SK-N-SH (cell line): ENCODE measurements at regions not wholly inside any gene's neighbourhood (a gene's known extent, or its start where the extent isn't known, plus 50 kb on each side); places are given as distances from the start of the nearest gene placed in this dataset.

Experiments used
- CTCF ChIA-PET: fragments of 300-600, 350-600 bp; formaldehyde crosslinking; extraction: SDS; loops from one replicate; lab custom pipeline; 2021; lab: Yijun Ruan, JAX
- POLR2A ChIA-PET: fragments of 350-600 bp; sonication (Branson Sonifier 250); formaldehyde crosslinking; extraction: SDS; loops from one replicate; lab custom pipeline; 2020; ENCODE audit warnings: antibody characterized with exemption, inconsistent platforms; lab: Yijun Ruan, JAX
- DNase-seq: peaks from one replicate; pipeline ENCODE4 v3.0.0; 2012
- H2AFZ ChIP-seq: fragments of 200-600 bp; sonication (generic); 2 replicates; pipeline ENCODE4 v1.8.1; 2016; ENCODE audit warnings: antibody characterized with exemption, mild to moderate bottlenecking, low read depth
- H3F3A ChIP-seq: fragments of 200-600 bp; sonication (generic); replicated peaks from 2 replicates; pipeline ENCODE3; 2016; ENCODE audit warnings: antibody characterized with exemption, mild to moderate bottlenecking; ENCODE audit not compliant: insufficient read depth
- H3K27ac ChIP-seq, 2 experiments: fragments of 200-500 bp in 1 of 2; fragments of 200-600 bp in 1 of 2; sonication (Bioruptor generic) in 1 of 2; sonication (generic), shearing (Covaris generic) in 1 of 2; 2 replicates each; pipeline versions ENCODE4 v1.5.1 to v1.6.1; 2014 to 2016; ENCODE audit warnings: low read depth in 2 of 2, inconsistent platforms in 1 of 2, low read length in 1 of 2, mild to moderate bottlenecking in 1 of 2, mixed read lengths in 1 of 2
- H3K27me3 ChIP-seq: fragments of 200-600 bp; sonication (generic), shearing (Covaris generic); 2 replicates; pipeline ENCODE4 v1.6.1; 2016; ENCODE audit warnings: mixed run types; ENCODE audit not compliant: insufficient read depth
- H3K36me3 ChIP-seq, 2 experiments: fragments of 200-500 bp in 1 of 2; fragments of 200-600 bp in 1 of 2; sonication (Bioruptor generic) in 1 of 2; sonication (generic) in 1 of 2; replicated peaks in 1 of 2; 2 replicates each; pipeline versions ENCODE3 to v1.5.1; 2014 to 2016; ENCODE audit warnings: low read length in 1 of 2, mild to moderate bottlenecking in 1 of 2; ENCODE audit not compliant: insufficient read depth in 2 of 2, control insufficient read depth in 1 of 2
- H3K4me1 ChIP-seq, 2 experiments: fragments of 200-500 bp in 1 of 2; fragments of 200-600 bp in 1 of 2; sonication (Bioruptor generic) in 1 of 2; sonication (generic), shearing (Covaris generic) in 1 of 2; 2 replicates each; pipeline versions ENCODE4 v1.5.1 to v1.6.1; 2014 to 2016; ENCODE audit warnings: low read depth in 1 of 2, low read length in 1 of 2, mixed run types in 1 of 2; ENCODE audit not compliant: insufficient read depth in 2 of 2, control insufficient read depth in 1 of 2
- H3K4me2 ChIP-seq: fragments of 200-600 bp; sonication (generic), shearing (Covaris generic); 2 replicates; pipeline ENCODE4 v1.6.1; 2017; ENCODE audit warnings: mixed run types
- H3K4me3 ChIP-seq, 2 experiments: fragments of 200-500 bp in 1 of 2; fragments of 200-600 bp in 1 of 2; sonication (Bioruptor generic) in 1 of 2; sonication (generic), shearing (Covaris generic) in 1 of 2; 2 replicates each; pipeline versions ENCODE4 v1.5.1 to v1.8.1; 2014 to 2016; ENCODE audit warnings: low read depth in 2 of 2, inconsistent platforms in 1 of 2, low read length in 1 of 2, mild to moderate bottlenecking in 1 of 2, mixed read lengths in 1 of 2, moderate library complexity in 1 of 2
- H3K79me2 ChIP-seq: fragments of 200-600 bp; sonication (generic); 2 replicates; pipeline ENCODE4 v1.8.1; 2017; ENCODE audit warnings: mild to moderate bottlenecking; ENCODE audit not compliant: insufficient read depth
- H3K9ac ChIP-seq: fragments of 200-600 bp; sonication (generic); 2 replicates; pipeline ENCODE4 v1.6.1; 2017; ENCODE audit warnings: mixed run types
- H3K9me2 ChIP-seq: fragments of 200-600 bp; sonication (generic); 2 replicates; pipeline ENCODE4 v1.6.1; 2017; ENCODE audit warnings: mixed run types
- H3K9me3 ChIP-seq: fragments of 200-600 bp; sonication (generic); 2 replicates; pipeline ENCODE4 v1.6.1; 2017; ENCODE audit warnings: mixed run types, mild to moderate bottlenecking, moderate library complexity
- H4K20me1 ChIP-seq: fragments of 200-600 bp; sonication (generic); 2 replicates; pipeline ENCODE4 v1.6.1; 2017; ENCODE audit warnings: mild to moderate bottlenecking, mixed run types; ENCODE audit not compliant: insufficient read depth
- FOSL2 ChIP-seq: IDR thresholded peaks from 2 replicates; pipeline ENCODE4 v1.4.0; 2012; ENCODE audit warnings: low read depth, mild to moderate bottlenecking, moderate library complexity, borderline replicate concordance
- FOXJ3 ChIP-seq: sonication (generic); formaldehyde crosslinking; IDR thresholded peaks from 2 replicates; pipeline ENCODE4 v1.5.1; 2020; ENCODE audit warnings: mild to moderate bottlenecking, missing genetic modification reagents
- JUND ChIP-seq: IDR thresholded peaks from 2 replicates; pipeline ENCODE4 v1.4.0; 2012
- MEF2A ChIP-seq: IDR thresholded peaks from 2 replicates; pipeline ENCODE4 v1.4.0; 2012; ENCODE audit warnings: low read depth, borderline replicate concordance
- NFIC ChIP-seq: IDR thresholded peaks from 2 replicates; pipeline ENCODE4 v1.4.0; 2012; ENCODE audit warnings: borderline replicate concordance
- NRF1 ChIP-seq: IDR thresholded peaks from 2 replicates; pipeline ENCODE4 v1.6.1; 2012; ENCODE audit warnings: low read depth, mild to moderate bottlenecking, low read length
- RCOR1 ChIP-seq: fragments of 150-350 bp; IDR thresholded peaks from 2 replicates; pipeline ENCODE4 v1.6.1; 2017; ENCODE audit warnings: antibody characterized with exemption, low read length
- RFX5 ChIP-seq: IDR thresholded peaks from 2 replicates; pipeline ENCODE4 v1.6.1; 2012; ENCODE audit warnings: mild to moderate bottlenecking, improper control_type of control experiment, low read length
- SMC3 ChIP-seq: IDR thresholded peaks from 2 replicates; pipeline ENCODE4 v1.6.1; 2012; ENCODE audit warnings: low read depth, low read length, improper control_type of control experiment
- TCF12 ChIP-seq: IDR thresholded peaks from 2 replicates; pipeline ENCODE4 v1.4.0; 2012
- TEAD4 ChIP-seq: IDR thresholded peaks from 2 replicates; pipeline ENCODE4 v1.4.0; 2012; ENCODE audit warnings: mild to moderate bottlenecking, borderline replicate concordance; ENCODE audit not compliant: insufficient read depth
- YY1 ChIP-seq: IDR thresholded peaks from 2 replicates; pipeline ENCODE4 v1.4.0; 2012; ENCODE audit warnings: low read depth, mild to moderate bottlenecking
- WGBS: methylation state at CpG from one replicate; pipeline ENCODE4 v1.1.6; 2017; ENCODE audit warnings: low lambda C conversion rate; 5-methylcytosine and 5-hydroxymethylcytosine counted together
- TF ChIP-seq, protein P1 (sequence below): fragments of 150-350 bp; IDR thresholded peaks from 2 replicates; pipeline ENCODE4 v1.6.1; 2017; ENCODE audit warnings: antibody characterized with exemption, low read length, low read depth, borderline replicate concordance
- TF ChIP-seq, protein P2 (sequence below): IDR thresholded peaks from 2 replicates; pipeline ENCODE4 v1.6.1; 2012; ENCODE audit warnings: mild to moderate bottlenecking, low read depth, low read length, moderate library complexity
- TF ChIP-seq, protein P3 (sequence below): IDR thresholded peaks from 2 replicates; pipeline ENCODE4 v1.4.0; 2012; ENCODE audit warnings: low read depth, borderline replicate concordance
- TF ChIP-seq, protein P4 (sequence below): fragments of 200-600 bp; sonication (generic); IDR thresholded peaks from 2 replicates; pipeline ENCODE4 v1.6.1; 2017; ENCODE audit warnings: antibody characterized with exemption, mild to moderate bottlenecking, moderate library complexity
- TF ChIP-seq, protein P5 (sequence below): IDR thresholded peaks from 2 replicates; pipeline ENCODE4 v1.4.0; 2012; ENCODE audit warnings: low read depth, borderline replicate concordance
- TF ChIP-seq, protein P6 (sequence below): IDR thresholded peaks from 2 replicates; pipeline ENCODE4; 2012
- TF ChIP-seq, protein P7 (sequence below): fragments of 150-350 bp; IDR thresholded peaks from 2 replicates; pipeline ENCODE4 v1.6.1; 2016; ENCODE audit warnings: mild to moderate bottlenecking, low read depth, low read length

DNA sequence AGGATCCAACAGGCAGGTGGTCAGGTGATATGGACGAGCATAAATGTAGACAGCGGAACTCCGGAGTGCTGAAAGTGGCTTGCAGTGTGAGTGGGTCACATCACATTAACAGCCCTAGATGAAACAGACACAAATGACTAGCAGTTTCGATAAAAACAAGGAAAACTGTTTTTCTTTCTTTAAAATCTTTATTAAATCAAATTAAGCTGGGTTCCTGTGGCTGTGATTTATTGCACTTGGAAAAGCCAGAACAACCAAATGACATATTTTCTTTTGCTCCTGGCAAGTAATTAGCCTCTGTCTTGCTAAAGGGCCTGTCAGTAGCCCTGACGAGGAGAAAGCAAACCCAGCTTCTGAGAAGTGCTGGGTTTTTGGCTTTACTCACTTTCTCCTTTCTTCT is 152.9 kb upstream of the DDX18 start (continued):
- TF ChIP-seq, protein P1, sequence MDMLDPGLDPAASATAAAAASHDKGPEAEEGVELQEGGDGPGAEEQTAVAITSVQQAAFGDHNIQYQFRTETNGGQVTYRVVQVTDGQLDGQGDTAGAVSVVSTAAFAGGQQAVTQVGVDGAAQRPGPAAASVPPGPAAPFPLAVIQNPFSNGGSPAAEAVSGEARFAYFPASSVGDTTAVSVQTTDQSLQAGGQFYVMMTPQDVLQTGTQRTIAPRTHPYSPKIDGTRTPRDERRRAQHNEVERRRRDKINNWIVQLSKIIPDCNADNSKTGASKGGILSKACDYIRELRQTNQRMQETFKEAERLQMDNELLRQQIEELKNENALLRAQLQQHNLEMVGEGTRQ: no peak
- TF ChIP-seq RFX5: no peak
- TF ChIP-seq, protein P2, sequence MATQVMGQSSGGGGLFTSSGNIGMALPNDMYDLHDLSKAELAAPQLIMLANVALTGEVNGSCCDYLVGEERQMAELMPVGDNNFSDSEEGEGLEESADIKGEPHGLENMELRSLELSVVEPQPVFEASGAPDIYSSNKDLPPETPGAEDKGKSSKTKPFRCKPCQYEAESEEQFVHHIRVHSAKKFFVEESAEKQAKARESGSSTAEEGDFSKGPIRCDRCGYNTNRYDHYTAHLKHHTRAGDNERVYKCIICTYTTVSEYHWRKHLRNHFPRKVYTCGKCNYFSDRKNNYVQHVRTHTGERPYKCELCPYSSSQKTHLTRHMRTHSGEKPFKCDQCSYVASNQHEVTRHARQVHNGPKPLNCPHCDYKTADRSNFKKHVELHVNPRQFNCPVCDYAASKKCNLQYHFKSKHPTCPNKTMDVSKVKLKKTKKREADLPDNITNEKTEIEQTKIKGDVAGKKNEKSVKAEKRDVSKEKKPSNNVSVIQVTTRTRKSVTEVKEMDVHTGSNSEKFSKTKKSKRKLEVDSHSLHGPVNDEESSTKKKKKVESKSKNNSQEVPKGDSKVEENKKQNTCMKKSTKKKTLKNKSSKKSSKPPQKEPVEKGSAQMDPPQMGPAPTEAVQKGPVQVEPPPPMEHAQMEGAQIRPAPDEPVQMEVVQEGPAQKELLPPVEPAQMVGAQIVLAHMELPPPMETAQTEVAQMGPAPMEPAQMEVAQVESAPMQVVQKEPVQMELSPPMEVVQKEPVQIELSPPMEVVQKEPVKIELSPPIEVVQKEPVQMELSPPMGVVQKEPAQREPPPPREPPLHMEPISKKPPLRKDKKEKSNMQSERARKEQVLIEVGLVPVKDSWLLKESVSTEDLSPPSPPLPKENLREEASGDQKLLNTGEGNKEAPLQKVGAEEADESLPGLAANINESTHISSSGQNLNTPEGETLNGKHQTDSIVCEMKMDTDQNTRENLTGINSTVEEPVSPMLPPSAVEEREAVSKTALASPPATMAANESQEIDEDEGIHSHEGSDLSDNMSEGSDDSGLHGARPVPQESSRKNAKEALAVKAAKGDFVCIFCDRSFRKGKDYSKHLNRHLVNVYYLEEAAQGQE: no peak

DNA sequence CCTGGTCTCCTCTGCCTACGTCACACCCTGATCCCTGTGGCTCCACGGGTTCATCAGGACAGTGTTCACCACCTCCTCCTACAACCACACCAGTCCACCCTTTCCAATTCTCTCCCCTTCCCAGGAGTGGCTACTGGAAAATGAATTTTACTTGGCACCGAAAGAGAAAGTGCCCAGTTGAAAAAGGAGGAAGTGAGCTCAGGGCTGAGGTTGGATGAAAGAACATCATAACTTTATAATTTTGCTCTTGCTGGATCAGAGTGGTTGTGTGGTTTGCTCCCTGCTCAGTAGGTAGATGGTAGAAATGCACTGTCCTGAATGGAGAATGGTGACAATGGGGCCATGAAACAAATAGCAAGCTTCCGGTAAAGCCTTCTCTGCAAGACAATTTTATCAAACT is 140.3 kb upstream of the DDX18 start:
- Histone ChIP-seq H3K27me3 (no peaks in the 10 kb centered on the region), H2AFZ (no peak overlapping the region), H3K79me2 (no peaks in the 10 kb centered on the region), H3K27ac (peak overlapping the region in 1 of 2 experiments; percentile 43; a peak in 1 of 4 replicates), H4K20me1 (no peaks in the 10 kb centered on the region), H3K9ac (no peak overlapping the region), H3K9me3 (no peaks in the 10 kb centered on the region), H3K4me1 (peaks cover 0 to 5% of the 10 kb centered on the region in 2 experiments; a peak in 1 of 4 replicates), H3K36me3 (no peaks in the 10 kb centered on the region), H3F3A (no peaks in the 10 kb centered on the region), H3K4me3 (no peak overlapping the region), H3K4me2 (no peak overlapping the region), H3K9me2 (no peaks in the 10 kb centered on the region)
- 27% methylated on average over 4 of the region's 4 CpGs for WGBS
- DNase-seq: no peak
- ChIA-PET POLR2A (no interaction called here), CTCF (no interaction called here)
- TF ChIP-seq, protein P3, sequence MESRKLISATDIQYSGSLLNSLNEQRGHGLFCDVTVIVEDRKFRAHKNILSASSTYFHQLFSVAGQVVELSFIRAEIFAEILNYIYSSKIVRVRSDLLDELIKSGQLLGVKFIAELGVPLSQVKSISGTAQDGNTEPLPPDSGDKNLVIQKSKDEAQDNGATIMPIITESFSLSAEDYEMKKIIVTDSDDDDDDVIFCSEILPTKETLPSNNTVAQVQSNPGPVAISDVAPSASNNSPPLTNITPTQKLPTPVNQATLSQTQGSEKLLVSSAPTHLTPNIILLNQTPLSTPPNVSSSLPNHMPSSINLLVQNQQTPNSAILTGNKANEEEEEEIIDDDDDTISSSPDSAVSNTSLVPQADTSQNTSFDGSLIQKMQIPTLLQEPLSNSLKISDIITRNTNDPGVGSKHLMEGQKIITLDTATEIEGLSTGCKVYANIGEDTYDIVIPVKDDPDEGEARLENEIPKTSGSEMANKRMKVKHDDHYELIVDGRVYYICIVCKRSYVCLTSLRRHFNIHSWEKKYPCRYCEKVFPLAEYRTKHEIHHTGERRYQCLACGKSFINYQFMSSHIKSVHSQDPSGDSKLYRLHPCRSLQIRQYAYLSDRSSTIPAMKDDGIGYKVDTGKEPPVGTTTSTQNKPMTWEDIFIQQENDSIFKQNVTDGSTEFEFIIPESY: no peak
- TF ChIP-seq RCOR1 (no peak), MEF2A (no peak), NRF1 (no peak), JUND (no peak), SMC3 (no peak), NFIC (no peak), TEAD4 (no peak), FOSL2 (no peak), YY1 (no peak), FOXJ3 (no peak), TCF12 (no peak)
- TF ChIP-seq, protein P1: no peak
- TF ChIP-seq, protein P4, sequence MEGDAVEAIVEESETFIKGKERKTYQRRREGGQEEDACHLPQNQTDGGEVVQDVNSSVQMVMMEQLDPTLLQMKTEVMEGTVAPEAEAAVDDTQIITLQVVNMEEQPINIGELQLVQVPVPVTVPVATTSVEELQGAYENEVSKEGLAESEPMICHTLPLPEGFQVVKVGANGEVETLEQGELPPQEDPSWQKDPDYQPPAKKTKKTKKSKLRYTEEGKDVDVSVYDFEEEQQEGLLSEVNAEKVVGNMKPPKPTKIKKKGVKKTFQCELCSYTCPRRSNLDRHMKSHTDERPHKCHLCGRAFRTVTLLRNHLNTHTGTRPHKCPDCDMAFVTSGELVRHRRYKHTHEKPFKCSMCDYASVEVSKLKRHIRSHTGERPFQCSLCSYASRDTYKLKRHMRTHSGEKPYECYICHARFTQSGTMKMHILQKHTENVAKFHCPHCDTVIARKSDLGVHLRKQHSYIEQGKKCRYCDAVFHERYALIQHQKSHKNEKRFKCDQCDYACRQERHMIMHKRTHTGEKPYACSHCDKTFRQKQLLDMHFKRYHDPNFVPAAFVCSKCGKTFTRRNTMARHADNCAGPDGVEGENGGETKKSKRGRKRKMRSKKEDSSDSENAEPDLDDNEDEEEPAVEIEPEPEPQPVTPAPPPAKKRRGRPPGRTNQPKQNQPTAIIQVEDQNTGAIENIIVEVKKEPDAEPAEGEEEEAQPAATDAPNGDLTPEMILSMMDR: no peak
- TF ChIP-seq, protein P5, sequence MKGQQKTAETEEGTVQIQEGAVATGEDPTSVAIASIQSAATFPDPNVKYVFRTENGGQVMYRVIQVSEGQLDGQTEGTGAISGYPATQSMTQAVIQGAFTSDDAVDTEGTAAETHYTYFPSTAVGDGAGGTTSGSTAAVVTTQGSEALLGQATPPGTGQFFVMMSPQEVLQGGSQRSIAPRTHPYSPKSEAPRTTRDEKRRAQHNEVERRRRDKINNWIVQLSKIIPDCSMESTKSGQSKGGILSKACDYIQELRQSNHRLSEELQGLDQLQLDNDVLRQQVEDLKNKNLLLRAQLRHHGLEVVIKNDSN: no peak
- TF ChIP-seq, protein P6, sequence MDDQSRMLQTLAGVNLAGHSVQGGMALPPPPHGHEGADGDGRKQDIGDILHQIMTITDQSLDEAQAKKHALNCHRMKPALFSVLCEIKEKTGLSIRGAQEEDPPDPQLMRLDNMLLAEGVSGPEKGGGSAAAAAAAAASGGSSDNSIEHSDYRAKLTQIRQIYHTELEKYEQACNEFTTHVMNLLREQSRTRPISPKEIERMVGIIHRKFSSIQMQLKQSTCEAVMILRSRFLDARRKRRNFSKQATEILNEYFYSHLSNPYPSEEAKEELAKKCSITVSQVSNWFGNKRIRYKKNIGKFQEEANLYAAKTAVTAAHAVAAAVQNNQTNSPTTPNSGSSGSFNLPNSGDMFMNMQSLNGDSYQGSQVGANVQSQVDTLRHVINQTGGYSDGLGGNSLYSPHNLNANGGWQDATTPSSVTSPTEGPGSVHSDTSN: no peak
- TF ChIP-seq, protein P7, sequence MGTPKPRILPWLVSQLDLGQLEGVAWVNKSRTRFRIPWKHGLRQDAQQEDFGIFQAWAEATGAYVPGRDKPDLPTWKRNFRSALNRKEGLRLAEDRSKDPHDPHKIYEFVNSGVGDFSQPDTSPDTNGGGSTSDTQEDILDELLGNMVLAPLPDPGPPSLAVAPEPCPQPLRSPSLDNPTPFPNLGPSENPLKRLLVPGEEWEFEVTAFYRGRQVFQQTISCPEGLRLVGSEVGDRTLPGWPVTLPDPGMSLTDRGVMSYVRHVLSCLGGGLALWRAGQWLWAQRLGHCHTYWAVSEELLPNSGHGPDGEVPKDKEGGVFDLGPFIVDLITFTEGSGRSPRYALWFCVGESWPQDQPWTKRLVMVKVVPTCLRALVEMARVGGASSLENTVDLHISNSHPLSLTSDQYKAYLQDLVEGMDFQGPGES: no peak
